ENCODE measurements at regions not wholly inside any gene's neighbourhood (a gene's known extent, or its start where the extent isn't known, plus 50 kb on each side); places are given as distances from the start of the nearest gene placed in this dataset.
A peak's percentile ranks its signal among the peaks of the same experiment; 100 is the strongest.

DNA sequence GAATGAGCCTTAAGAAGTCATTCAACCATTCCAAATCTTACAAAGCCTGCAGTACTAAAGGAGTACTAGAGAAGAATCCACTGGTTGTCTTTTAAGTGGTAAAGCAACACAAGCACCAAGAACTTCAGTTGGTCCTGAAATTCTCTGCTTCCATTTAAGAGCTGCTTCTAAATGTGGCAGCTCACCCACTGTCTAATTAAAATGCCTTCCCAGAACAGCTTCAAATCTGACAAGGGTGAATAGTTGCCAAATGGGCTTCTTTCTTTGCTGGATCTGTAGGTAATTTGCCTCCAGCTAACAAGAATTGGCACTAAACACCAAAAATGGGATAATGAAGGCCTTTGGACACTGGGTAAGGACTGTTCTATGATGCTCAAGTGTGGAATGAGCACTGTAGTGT lies 72.2 kb upstream of the NAP1L1 start:
- CTCF ChIA-PET: interaction anchor here (1.4 kb wide), 1 partner anchor 300 kb away, joined by 3 read pairs; no protein-coding TSS in a partner anchor
- no peak overlapping the region for H3K4me3 ChIP-seq (ENCODE audit: control insufficient read depth in 1 of 7, extremely low read depth in 1 of 7, insufficient read depth in 4 of 7, low read depth in 2 of 7, low read length in 6 of 7)
- H3K4me1 ChIP-seq (ENCODE audit: control extremely low read depth in 1 of 4, control insufficient read depth in 4 of 4, insufficient read depth in 4 of 4, low read length in 3 of 4): peaks cover 6 to 16% (median 8%) of the 10 kb centered on the region in 4 experiments
- POLR2A ChIA-PET: no interaction called here
- no peak overlapping the region for H3K27ac ChIP-seq (ENCODE audit: insufficient read depth in 1 of 2, low read depth in 1 of 2, low read length in 2 of 2, poor library complexity in 1 of 2, severe bottlenecking in 2 of 2)
- no peaks in the 10 kb centered on the region for H3K27me3 ChIP-seq (replicated peaks in 2 of 5; ENCODE audit: control insufficient read depth in 4 of 5, insufficient read depth in 5 of 5, low read length in 4 of 5)
- no peak for DNase-seq
- no peaks in the 10 kb centered on the region for H3K36me3 ChIP-seq (ENCODE audit: control insufficient read depth in 4 of 4, insufficient read depth in 4 of 4, low read length in 3 of 4)
- H3K9me3 ChIP-seq (ENCODE audit: control extremely low read depth in 1 of 5, control insufficient read depth in 4 of 5, insufficient read depth in 2 of 5, low read depth in 1 of 5, low read length in 4 of 5): no peaks in the 10 kb centered on the region

DNA sequence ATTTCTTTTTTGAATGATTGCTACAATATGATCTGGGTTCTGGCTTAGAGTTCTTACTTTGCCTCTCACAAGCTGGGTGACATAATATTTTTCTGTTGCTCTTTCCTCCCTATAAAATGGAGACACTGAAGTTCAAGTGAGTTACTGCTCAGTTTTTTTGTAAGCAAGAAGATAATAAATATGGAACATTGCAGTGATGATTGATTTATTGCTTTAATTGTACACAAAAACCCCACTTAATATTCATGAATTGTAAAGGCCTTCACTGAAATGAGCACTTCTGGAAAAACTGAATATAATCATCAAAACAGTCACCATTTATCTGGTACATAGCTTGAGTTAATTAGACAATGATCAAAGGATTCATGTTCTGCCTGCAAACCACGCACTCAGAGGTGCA lies 71.8 kb upstream of the NAP1L1 start:
- POLR2A ChIA-PET: no interaction called here
- CTCF ChIA-PET: no interaction called here
- H3K9me3 ChIP-seq (ENCODE audit: control extremely low read depth in 1 of 5, control insufficient read depth in 4 of 5, insufficient read depth in 2 of 5, low read depth in 1 of 5, low read length in 4 of 5): no peaks in the 10 kb centered on the region
- H3K27me3 ChIP-seq (replicated peaks in 2 of 5; ENCODE audit: control insufficient read depth in 4 of 5, insufficient read depth in 5 of 5, low read length in 4 of 5): no peaks in the 10 kb centered on the region
- H3K27ac ChIP-seq (ENCODE audit: insufficient read depth in 1 of 2, low read depth in 1 of 2, low read length in 2 of 2, poor library complexity in 1 of 2, severe bottlenecking in 2 of 2): no peak overlapping the region
- H3K36me3 ChIP-seq (ENCODE audit: control insufficient read depth in 4 of 4, insufficient read depth in 4 of 4, low read length in 3 of 4): no peaks in the 10 kb centered on the region
- peaks cover 6 to 18% (median 8%) of the 10 kb centered on the region in 4 experiments for H3K4me1 ChIP-seq (ENCODE audit: control extremely low read depth in 1 of 4, control insufficient read depth in 4 of 4, insufficient read depth in 4 of 4, low read length in 3 of 4)
- 100% methylated on average over 1 of the region's 1 CpG for WGBS (ENCODE audit: insufficient coverage)
- DNase-seq: no peak
- no peak overlapping the region for H3K4me3 ChIP-seq (ENCODE audit: control insufficient read depth in 1 of 7, extremely low read depth in 1 of 7, insufficient read depth in 4 of 7, low read depth in 2 of 7, low read length in 6 of 7)

GRCh38 chr12:76155157-76155670 lies 70.7 kb upstream of the NAP1L1 start:
- H3K4me1 ChIP-seq (ENCODE audit: control extremely low read depth in 1 of 4, control insufficient read depth in 4 of 4, insufficient read depth in 4 of 4, low read length in 3 of 4): peaks cover 6 to 18% (median 8%) of the 10 kb centered on the region in 4 experiments
- DNase-seq: no peak
- no peaks in the 10 kb centered on the region for H3K36me3 ChIP-seq (ENCODE audit: control insufficient read depth in 4 of 4, insufficient read depth in 4 of 4, low read length in 3 of 4)
- ChIA-PET CTCF (interaction anchor here (0.6 kb wide), 1 partner anchor 10 kb away, joined by 3 read pairs; no protein-coding TSS in a partner anchor), POLR2A (no interaction called here)
- no CpG with 5 or more reads among the region's 2 CpGs for WGBS (ENCODE audit: insufficient coverage)
- H3K9me3 ChIP-seq (ENCODE audit: control extremely low read depth in 1 of 5, control insufficient read depth in 4 of 5, insufficient read depth in 2 of 5, low read depth in 1 of 5, low read length in 4 of 5): no peaks in the 10 kb centered on the region
- H3K27ac ChIP-seq (ENCODE audit: insufficient read depth in 1 of 2, low read depth in 1 of 2, low read length in 2 of 2, poor library complexity in 1 of 2, severe bottlenecking in 2 of 2): no peak overlapping the region
- H3K4me3 ChIP-seq (ENCODE audit: control insufficient read depth in 1 of 7, extremely low read depth in 1 of 7, insufficient read depth in 4 of 7, low read depth in 2 of 7, low read length in 6 of 7): no peak overlapping the region
- H3K27me3 ChIP-seq (replicated peaks in 2 of 5; ENCODE audit: control insufficient read depth in 4 of 5, insufficient read depth in 5 of 5, low read length in 4 of 5): no peaks in the 10 kb centered on the region

DNA sequence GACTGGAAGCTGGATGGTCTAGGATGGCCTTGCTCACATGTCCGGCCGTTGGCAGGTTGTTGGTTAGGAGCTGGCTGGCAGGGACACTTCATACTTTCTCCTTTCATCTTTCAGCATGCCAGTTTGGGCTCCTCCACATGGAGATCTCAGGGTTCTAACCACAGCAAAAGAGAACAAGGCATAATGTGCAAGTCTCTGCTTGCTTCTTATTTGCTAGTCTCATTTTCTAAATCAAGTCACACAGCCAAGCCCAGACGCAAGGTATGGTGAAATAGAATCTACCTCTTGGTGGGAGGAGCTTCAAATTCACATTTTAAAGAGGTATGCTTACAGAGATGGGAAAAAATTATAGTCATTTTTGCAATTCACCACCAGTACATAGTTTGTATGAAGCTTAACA lies 69.1 kb upstream of the NAP1L1 start:
- ChIA-PET CTCF (interaction anchor here (1.0 kb wide), 1 partner anchor 9 kb away, joined by 3 read pairs; no protein-coding TSS in a partner anchor), POLR2A (no interaction called here)
- Histone ChIP-seq H3K4me3 (ENCODE audit: control insufficient read depth in 1 of 7, extremely low read depth in 1 of 7, insufficient read depth in 4 of 7, low read depth in 2 of 7, low read length in 6 of 7) (no peak overlapping the region), H3K27me3 (replicated peaks in 2 of 5; ENCODE audit: control insufficient read depth in 4 of 5, insufficient read depth in 5 of 5, low read length in 4 of 5) (no peaks in the 10 kb centered on the region), H3K27ac (ENCODE audit: insufficient read depth in 1 of 2, low read depth in 1 of 2, low read length in 2 of 2, poor library complexity in 1 of 2, severe bottlenecking in 2 of 2) (no peak overlapping the region), H3K9me3 (ENCODE audit: control extremely low read depth in 1 of 5, control insufficient read depth in 4 of 5, insufficient read depth in 2 of 5, low read depth in 1 of 5, low read length in 4 of 5) (no peaks in the 10 kb centered on the region), H3K4me1 (ENCODE audit: control extremely low read depth in 1 of 4, control insufficient read depth in 4 of 4, insufficient read depth in 4 of 4, low read length in 3 of 4) (peaks cover 5 to 12% (median 6%) of the 10 kb centered on the region in 4 experiments), H3K36me3 (ENCODE audit: control insufficient read depth in 4 of 4, insufficient read depth in 4 of 4, low read length in 3 of 4) (no peaks in the 10 kb centered on the region)
- 100% methylated on average over 1 of the region's 3 CpGs for WGBS (ENCODE audit: insufficient coverage)
- DNase-seq: no peak

DNA sequence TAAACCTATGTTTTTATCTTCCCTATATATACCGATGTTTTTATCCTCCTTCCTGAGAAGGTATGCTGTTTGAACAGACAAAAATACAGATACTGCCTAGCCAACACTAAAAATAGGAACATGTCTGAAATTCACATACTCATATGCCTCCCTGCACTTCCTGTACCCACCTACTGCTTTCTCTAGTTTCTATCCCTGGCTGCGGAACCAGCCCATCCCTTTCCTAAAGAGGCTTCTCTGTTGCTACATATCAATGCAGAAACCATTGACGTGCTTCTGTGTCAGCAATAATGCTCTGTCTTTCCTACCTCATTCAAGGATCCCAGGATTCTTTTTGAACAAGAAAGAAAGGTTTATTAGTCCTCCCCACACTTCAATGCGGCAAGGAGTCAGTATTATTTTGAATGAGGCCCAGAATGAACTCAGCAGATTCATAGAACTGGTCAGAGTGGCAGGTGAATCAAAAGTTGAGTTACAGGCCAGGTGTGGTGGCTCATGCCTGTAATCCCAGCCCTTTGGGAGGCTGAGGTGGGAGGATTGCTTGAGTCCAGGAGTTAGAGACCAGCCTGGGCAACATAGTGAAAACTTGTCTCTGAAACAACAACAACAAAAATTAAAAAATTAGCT lies 67.8 kb upstream of the NAP1L1 start:
- Histone ChIP-seq H3K4me3 (ENCODE audit: control insufficient read depth in 1 of 7, extremely low read depth in 1 of 7, insufficient read depth in 4 of 7, low read depth in 2 of 7, low read length in 6 of 7) (no peak overlapping the region), H3K27me3 (replicated peaks in 2 of 5; ENCODE audit: control insufficient read depth in 4 of 5, insufficient read depth in 5 of 5, low read length in 4 of 5) (no peaks in the 10 kb centered on the region), H3K27ac (ENCODE audit: insufficient read depth in 1 of 2, low read depth in 1 of 2, low read length in 2 of 2, poor library complexity in 1 of 2, severe bottlenecking in 2 of 2) (peak overlapping the region in 1 of 2 experiments; percentile 18), H3K9me3 (ENCODE audit: control extremely low read depth in 1 of 5, control insufficient read depth in 4 of 5, insufficient read depth in 2 of 5, low read depth in 1 of 5, low read length in 4 of 5) (no peaks in the 10 kb centered on the region), H3K36me3 (ENCODE audit: control insufficient read depth in 4 of 4, insufficient read depth in 4 of 4, low read length in 3 of 4) (no peaks in the 10 kb centered on the region), H3K4me1 (ENCODE audit: control extremely low read depth in 1 of 4, control insufficient read depth in 4 of 4, insufficient read depth in 4 of 4, low read length in 3 of 4) (peaks cover 2 to 10% (median 5%) of the 10 kb centered on the region in 4 experiments)
- ChIA-PET CTCF (no interaction called here), POLR2A (no interaction called here)
- WGBS (ENCODE audit: insufficient coverage): 21% methylated on average over 2 of the region's 4 CpGs
- DNase-seq: peak in 2 of 3 donors; percentile 12 to 27

- ChIA-PET POLR2A (no interaction called here), CTCF (interaction anchor here (0.7 kb wide), 1 partner anchor 9 kb away, joined by 3 read pairs; no protein-coding TSS in a partner anchor)
- no peaks in the 10 kb centered on the region for H3K9me3 ChIP-seq (ENCODE audit: control extremely low read depth in 1 of 5, control insufficient read depth in 4 of 5, insufficient read depth in 2 of 5, low read depth in 1 of 5, low read length in 4 of 5)
- H3K4me1 ChIP-seq (ENCODE audit: control extremely low read depth in 1 of 4, control insufficient read depth in 4 of 4, insufficient read depth in 4 of 4, low read length in 3 of 4): peaks cover 0 to 11% (median 4%) of the 10 kb centered on the region in 4 experiments
- no peak overlapping the region for H3K4me3 ChIP-seq (ENCODE audit: control insufficient read depth in 1 of 7, extremely low read depth in 1 of 7, insufficient read depth in 4 of 7, low read depth in 2 of 7, low read length in 6 of 7)
- no CpG with 5 or more reads among the region's 1 CpG for WGBS (ENCODE audit: insufficient coverage)
- no peak overlapping the region for H3K27ac ChIP-seq (ENCODE audit: insufficient read depth in 1 of 2, low read depth in 1 of 2, low read length in 2 of 2, poor library complexity in 1 of 2, severe bottlenecking in 2 of 2)
- DNase-seq: peak; percentile 35 to 75 (median 72)
- H3K27me3 ChIP-seq (replicated peaks in 2 of 5; ENCODE audit: control insufficient read depth in 4 of 5, insufficient read depth in 5 of 5, low read length in 4 of 5): no peaks in the 10 kb centered on the region
- H3K36me3 ChIP-seq (ENCODE audit: control insufficient read depth in 4 of 4, insufficient read depth in 4 of 4, low read length in 3 of 4): no peaks in the 10 kb centered on the region
Measured at GRCh38 chr12:76144245-76144549, 59.7 kb upstream of the NAP1L1 start.

DNA sequence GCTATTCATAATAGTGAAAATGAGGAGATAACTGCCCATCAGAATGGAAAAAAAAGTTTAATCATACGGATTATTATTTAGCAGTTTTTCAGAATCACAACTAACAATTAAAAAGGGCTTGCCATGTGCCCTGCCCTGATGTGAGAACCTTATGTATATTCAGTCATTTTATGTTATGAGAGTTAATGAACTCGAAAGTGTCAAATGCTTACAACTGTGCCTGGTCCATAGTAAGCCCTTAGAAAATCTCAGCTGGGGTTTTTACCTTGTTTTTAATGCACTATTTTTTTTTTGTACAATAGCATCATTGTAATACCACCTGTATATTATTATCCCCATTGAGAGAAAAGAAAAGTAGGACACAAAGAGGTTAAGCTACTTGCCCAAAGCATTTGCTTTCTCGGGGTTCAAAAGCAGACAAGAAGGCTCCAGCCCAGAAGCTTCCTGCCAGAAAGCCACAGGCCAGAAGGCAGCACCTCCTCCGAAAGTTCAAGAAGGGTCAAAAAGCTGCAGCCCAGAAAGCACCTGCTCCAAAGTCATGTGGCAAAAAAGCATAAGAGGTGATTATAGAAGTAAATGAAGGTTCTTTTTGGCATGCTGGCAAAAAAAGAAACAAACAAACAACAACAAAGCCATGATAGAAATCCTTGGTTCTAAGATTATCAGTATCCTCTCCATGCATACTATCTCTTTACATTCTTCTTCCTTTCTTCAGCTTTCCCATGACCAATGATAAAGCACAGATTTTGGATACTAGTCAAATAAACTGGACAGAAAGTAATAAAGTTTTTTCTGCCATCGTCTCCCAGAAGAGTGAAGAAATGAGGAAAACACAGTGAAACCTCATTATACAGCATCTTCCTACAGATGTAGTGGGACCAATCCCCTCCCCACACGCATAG lies 59.1 kb upstream of the NAP1L1 start:
- Histone ChIP-seq H3K27me3 (replicated peaks in 2 of 5; ENCODE audit: control insufficient read depth in 4 of 5, insufficient read depth in 5 of 5, low read length in 4 of 5) (no peaks in the 10 kb centered on the region), H3K9me3 (ENCODE audit: control extremely low read depth in 1 of 5, control insufficient read depth in 4 of 5, insufficient read depth in 2 of 5, low read depth in 1 of 5, low read length in 4 of 5) (peaks cover 0 to 2% (median 0%) of the 10 kb centered on the region in 5 experiments), H3K4me1 (ENCODE audit: control extremely low read depth in 1 of 4, control insufficient read depth in 4 of 4, insufficient read depth in 4 of 4, low read length in 3 of 4) (peaks cover 0 to 11% (median 4%) of the 10 kb centered on the region in 4 experiments), H3K27ac (ENCODE audit: insufficient read depth in 1 of 2, low read depth in 1 of 2, low read length in 2 of 2, poor library complexity in 1 of 2, severe bottlenecking in 2 of 2) (no peak overlapping the region), H3K36me3 (ENCODE audit: control insufficient read depth in 4 of 4, insufficient read depth in 4 of 4, low read length in 3 of 4) (no peaks in the 10 kb centered on the region), H3K4me3 (ENCODE audit: control insufficient read depth in 1 of 7, extremely low read depth in 1 of 7, insufficient read depth in 4 of 7, low read depth in 2 of 7, low read length in 6 of 7) (no peak overlapping the region)
- ChIA-PET CTCF (no interaction called here), POLR2A (no interaction called here)
- 40% methylated on average over 2 of the region's 6 CpGs for WGBS (ENCODE audit: insufficient coverage)
- DNase-seq: peak in 2 of 3 donors; percentile 48 to 63
